Esophagus muscularis mucosa (tissue), 4 donors: ENCODE measurements at regions not wholly inside any gene's neighbourhood (a gene's known extent, or its start where the extent isn't known, plus 50 kb on each side); places are given as distances from the start of the nearest gene placed in this dataset.

ENCODE experiments used
- CTCF ChIP-seq, 3 experiments: fragments of 200-600 bp in 2 of 3; fragments of 450-650 bp in 1 of 3; sonication (generic) in 2 of 3; IDR thresholded peaks; one replicate each; pipeline ENCODE4 v1.5.1; 2017 to 2019; ENCODE audit warnings: antibody characterized with exemption in 3 of 3, mild to moderate bottlenecking in 2 of 3, moderate library complexity in 1 of 3
- EP300 ChIP-seq: sonication (generic); formaldehyde crosslinking; IDR thresholded peaks from one replicate; pipeline ENCODE4 v1.6.1; 2017; ENCODE audit warnings: antibody characterized with exemption
- POLR2A ChIP-seq: fragments of 450-650 bp; IDR thresholded peaks from one replicate; pipeline ENCODE4 v1.6.1; 2017; ENCODE audit warnings: antibody characterized with exemption, moderate library complexity, mild to moderate bottlenecking, low read depth
- POLR2AphosphoS5 ChIP-seq, 2 donors: sonication (generic); formaldehyde crosslinking; IDR thresholded peaks; one replicate each; pipeline ENCODE4 v1.6.1; 2017; ENCODE audit warnings: antibody characterized with exemption in 2 of 2

- TF ChIP-seq CTCF (IDR thresholded peaks at IDR 0.05) (no peak), POLR2AphosphoS5 (IDR thresholded peaks at IDR 0.05) (no peak), EP300 (no peak), POLR2A (no peak)
Measured at GRCh38 chr1:104231676-104232075, 482.0 kb downstream of the AMY1C start.
